ENCODE measurements at regions not wholly inside any gene's neighbourhood (a gene's known extent, or its start where the extent isn't known, plus 50 kb on each side); places are given as distances from the start of the nearest gene placed in this dataset.
"Not testable (repeated sequence)": the region's sequence is repeated elsewhere in the genome, so short reads cannot be mapped to it uniquely, and the experiment has no call there.

DNA sequence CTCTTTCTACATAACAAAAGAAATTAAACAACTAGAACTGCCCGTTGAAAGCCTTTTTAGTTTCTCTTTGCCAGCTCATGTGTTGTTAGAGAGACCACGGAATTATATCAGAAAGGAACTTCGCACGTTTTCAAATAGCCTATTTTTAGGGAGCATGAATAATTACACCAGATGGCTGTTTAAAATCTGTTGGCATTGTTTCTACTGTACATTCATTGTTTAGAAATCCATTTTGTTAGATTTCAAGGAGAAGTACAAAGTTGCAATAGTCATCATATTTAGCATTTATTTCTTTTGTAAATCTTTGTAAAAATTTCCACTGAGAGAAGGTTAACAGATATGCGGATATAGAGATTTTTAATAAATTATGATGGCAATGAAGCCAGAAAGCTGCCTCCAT lies 403.0 kb upstream of the HS3ST1 start:
- DNase-seq (ENCODE audit: low read depth), result no peak
- no peak overlapping the region for H3K4me3 ChIP-seq (ENCODE audit: low read length)
- TF ChIP-seq, protein P1, sequence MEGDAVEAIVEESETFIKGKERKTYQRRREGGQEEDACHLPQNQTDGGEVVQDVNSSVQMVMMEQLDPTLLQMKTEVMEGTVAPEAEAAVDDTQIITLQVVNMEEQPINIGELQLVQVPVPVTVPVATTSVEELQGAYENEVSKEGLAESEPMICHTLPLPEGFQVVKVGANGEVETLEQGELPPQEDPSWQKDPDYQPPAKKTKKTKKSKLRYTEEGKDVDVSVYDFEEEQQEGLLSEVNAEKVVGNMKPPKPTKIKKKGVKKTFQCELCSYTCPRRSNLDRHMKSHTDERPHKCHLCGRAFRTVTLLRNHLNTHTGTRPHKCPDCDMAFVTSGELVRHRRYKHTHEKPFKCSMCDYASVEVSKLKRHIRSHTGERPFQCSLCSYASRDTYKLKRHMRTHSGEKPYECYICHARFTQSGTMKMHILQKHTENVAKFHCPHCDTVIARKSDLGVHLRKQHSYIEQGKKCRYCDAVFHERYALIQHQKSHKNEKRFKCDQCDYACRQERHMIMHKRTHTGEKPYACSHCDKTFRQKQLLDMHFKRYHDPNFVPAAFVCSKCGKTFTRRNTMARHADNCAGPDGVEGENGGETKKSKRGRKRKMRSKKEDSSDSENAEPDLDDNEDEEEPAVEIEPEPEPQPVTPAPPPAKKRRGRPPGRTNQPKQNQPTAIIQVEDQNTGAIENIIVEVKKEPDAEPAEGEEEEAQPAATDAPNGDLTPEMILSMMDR (conservative IDR thresholded peaks at IDR 0.05; ENCODE audit: low read depth, low read length), result no peak

DNA sequence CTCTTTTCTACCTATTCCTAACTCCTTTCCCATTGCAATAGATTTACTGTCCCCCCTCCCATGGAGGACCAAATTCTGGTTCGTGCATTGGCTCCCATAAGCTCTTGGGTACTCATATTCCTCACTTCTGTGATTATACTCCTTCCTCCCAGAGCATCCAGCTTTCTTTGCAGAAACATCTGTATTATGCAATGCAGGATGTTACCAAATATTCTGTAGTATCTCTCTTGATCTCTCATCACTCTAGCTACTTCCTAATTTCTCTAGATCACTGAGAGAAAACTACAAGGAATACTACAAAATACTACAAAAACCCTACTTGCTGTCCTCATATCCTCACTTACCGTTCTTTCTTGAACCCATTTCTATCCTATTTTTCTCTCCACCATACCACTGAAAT lies 395.9 kb upstream of the HS3ST1 start:
- TF ChIP-seq, protein P1 (conservative IDR thresholded peaks at IDR 0.05; ENCODE audit: low read depth, low read length), result no peak
- no peak overlapping the region for H3K4me3 ChIP-seq (ENCODE audit: low read length)
- no peak for DNase-seq (ENCODE audit: low read depth)

DNA sequence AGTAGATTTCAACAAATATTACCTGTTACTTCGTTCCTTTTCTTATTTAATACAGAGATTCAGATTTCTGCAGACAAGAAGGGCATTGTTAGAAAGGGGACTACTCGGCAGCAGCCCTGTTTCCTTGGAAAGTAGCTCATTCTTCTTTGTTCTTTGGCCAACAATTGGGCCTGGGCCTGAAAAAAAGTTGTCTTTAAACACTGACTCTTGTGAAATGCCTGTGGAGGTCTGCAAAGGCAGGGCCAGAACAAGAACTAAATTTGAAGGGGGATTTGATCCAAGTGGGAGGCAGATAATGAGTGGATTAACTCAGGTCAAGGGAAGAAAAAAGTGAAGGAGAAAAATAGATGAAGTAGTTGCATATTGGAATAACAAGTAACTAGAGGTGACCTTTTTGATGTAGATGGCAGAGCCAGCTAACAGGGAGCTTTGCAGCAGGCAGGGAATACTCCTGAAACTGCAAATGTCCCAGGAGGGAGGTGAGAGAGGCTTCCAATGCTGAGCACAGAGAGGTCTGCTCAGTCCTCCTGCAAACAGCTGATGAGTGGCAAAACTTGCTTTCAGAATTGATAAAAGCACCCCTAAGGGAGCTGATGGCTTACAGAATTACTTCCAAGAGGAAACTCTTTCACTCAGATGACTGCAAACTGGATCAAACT lies 393.2 kb upstream of the HS3ST1 start:
- no peak for DNase-seq (ENCODE audit: low read depth)
- no peak overlapping the region for H3K4me3 ChIP-seq (ENCODE audit: low read length)
- TF ChIP-seq, protein P1 (conservative IDR thresholded peaks at IDR 0.05; ENCODE audit: low read depth, low read length), result no peak

DNA sequence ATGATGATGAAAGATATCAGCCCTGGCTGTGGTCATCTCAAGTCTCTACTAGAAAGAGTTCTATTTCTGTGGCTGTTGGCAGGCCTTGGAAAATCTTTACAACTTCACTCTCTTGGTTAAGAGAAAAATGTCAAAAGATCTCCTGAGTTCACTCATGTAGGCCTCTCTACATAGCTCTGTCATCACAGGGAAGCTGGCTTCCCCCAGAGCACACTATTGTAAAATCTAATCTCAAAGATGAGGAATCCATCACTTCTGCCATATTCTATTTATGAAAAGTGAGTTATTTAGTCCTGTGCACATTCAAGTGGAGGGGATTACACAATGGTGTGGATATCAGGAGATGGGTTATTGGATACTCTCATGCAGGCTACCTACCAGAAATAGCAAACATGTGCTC lies 388.4 kb upstream of the HS3ST1 start:
- no peak overlapping the region for H3K4me3 ChIP-seq (ENCODE audit: low read length)
- TF ChIP-seq, protein P1 (conservative IDR thresholded peaks at IDR 0.05; ENCODE audit: low read depth, low read length), result no peak
- DNase-seq (ENCODE audit: low read depth), result no peak

DNA sequence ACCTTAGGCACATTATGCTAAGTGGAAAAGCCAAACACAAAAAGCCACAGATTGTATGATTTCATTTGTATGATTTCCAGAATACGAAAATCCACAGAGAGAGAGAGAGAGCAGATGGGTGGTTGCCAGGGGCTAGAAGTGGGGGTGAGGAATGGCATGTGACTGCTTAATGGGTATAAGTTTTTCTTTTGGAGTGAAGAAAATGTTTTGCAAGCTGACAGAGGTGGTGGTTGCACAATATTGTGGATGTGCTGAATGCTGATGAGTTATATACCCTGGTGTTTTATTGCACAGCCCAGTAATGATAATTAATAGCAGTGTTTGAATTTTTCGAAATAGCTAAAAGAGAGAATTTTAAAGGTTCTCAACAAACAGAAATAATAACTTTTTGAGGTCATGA lies 386.1 kb upstream of the HS3ST1 start:
- DNase-seq (ENCODE audit: low read depth), result no peak
- H3K4me3 ChIP-seq (ENCODE audit: low read length), result no peak overlapping the region
- TF ChIP-seq, protein P1 (conservative IDR thresholded peaks at IDR 0.05; ENCODE audit: low read depth, low read length), result no peak

DNA sequence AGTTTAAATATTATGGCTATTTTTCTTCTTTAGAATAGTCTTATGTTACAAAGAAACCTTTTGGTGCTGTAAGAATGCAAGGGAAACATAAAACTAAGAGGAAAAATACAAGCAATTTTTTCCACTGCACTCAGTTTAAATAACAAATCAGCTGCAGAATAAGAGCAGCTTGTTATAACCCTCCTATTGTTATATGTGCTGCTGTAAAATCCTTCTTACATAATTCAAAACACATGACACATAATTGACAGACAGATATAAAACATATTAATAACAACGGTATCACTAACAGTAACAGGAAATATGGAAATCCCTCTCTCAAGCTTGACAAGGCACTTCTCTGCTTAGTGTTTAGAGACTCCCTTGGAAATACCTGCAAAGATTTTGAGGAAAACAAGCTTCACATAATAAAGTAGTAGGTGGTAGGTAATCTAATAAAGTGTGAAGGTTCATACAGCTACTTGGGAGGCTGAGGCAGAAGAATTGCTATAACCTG lies 385.3 kb upstream of the HS3ST1 start:
- no peak overlapping the region for H3K4me3 ChIP-seq (ENCODE audit: low read length)
- TF ChIP-seq, protein P1 (conservative IDR thresholded peaks at IDR 0.05; ENCODE audit: low read depth, low read length), result no peak
- no peak for DNase-seq (ENCODE audit: low read depth)

DNA sequence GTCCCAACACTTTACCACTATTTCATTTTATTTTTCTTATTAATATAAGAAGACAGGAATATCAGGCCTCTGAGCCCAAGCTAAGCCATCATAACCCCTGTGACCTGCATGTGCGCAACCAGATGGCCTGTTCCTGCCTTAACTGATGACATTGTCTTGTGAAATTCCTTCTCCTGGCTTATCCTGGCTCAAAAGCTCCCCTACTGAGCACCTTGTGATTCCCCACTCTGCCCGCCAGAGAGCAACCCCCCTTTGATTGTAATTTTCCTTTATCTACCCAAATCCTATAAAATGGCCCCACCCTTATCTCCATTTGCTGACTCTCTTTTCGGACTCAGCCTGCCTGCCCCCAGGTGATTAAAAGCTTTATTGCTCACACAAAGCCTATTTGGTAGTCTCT lies 382.8 kb upstream of the HS3ST1 start:
- not testable (repeated sequence) for DNase-seq (ENCODE audit: low read depth); H3K4me3 ChIP-seq (ENCODE audit: low read length)

Data from retinal pigment epithelial cell (primary cell).